ENCODE measurements at regions not wholly inside any gene's neighbourhood (a gene's known extent, or its start where the extent isn't known, plus 50 kb on each side); places are given as distances from the start of the nearest gene placed in this dataset.
"Not testable (repeated sequence)": the region's sequence is repeated elsewhere in the genome, so short reads cannot be mapped to it uniquely, and the experiment has no call there.

DNA sequence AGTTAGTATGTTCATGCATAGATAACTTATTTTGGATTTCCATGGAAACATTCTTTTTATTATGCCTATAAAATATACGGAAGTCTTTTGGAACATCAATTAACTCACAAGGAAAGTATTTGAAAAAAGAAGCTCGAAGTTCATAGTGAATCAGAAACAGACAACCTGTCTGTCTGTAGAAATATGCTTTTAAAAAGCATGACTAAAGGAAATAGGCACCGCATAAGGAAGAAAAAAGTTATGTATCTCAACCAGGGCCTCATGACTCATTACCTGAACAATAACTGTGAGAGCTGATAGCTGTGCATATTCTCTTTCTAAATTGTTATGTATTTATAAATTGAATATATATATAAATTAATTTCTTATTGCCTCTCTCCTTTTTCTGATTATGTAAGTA, 324.1 kb downstream of the TLL1 start:
- DNase-seq (ENCODE audit: low read depth, low spot score) = no peak
- Histone ChIP-seq H3K27ac (no peak overlapping the region), H3K9ac (ENCODE audit: insufficient read length) (no peak overlapping the region), H3K9me3 (ENCODE audit: low read depth, low read length) (no peaks in the 10 kb centered on the region), H3K36me3 (ENCODE audit: insufficient read depth, low read length) (no peaks in the 10 kb centered on the region), H3K4me3 (no peak overlapping the region)
- TF ChIP-seq POLR2AphosphoS5 (IDR thresholded peaks at IDR 0.05; ENCODE audit: borderline replicate concordance, low read depth, low read length) (no peak), EZH2 (IDR thresholded peaks at IDR 0.05) (no peak), FOXP2 (optimal IDR thresholded peaks at IDR 0.05; ENCODE audit: control extremely low read depth, extremely low read length, insufficient read depth) (no peak)

DNA sequence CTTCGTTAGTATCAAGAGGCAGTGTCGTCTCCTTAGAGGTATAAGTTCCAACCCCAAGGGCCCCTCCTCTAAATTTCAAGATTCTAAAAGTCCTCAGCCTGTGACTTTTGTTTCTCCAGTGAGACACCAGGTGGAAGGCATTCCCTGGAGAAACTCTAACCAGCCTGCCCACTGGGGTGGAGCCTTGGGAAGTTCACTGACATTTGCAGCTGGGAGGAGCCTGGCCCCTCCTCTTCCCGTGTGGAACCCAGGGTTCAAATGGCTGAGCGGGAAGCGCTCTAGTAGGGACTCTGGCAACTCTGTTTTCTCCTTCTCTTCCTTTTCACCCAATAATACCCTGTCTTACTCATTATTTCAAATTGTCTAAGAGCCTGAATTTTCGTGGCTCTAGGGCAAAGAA, 325.0 kb downstream of the TLL1 start:
- no peak for TF ChIP-seq EZH2 (IDR thresholded peaks at IDR 0.05)
- TF ChIP-seq POLR2AphosphoS5 (IDR thresholded peaks at IDR 0.05; ENCODE audit: borderline replicate concordance, low read depth, low read length) = no peak
- no peak for TF ChIP-seq FOXP2 (optimal IDR thresholded peaks at IDR 0.05; ENCODE audit: control extremely low read depth, extremely low read length, insufficient read depth)
- no peaks in the 10 kb centered on the region for H3K36me3 ChIP-seq (ENCODE audit: insufficient read depth, low read length)
- no peak overlapping the region for H3K27ac ChIP-seq
- no peaks in the 10 kb centered on the region for H3K9me3 ChIP-seq (ENCODE audit: low read depth, low read length)
- H3K4me3 ChIP-seq = no peak overlapping the region
- no peak for DNase-seq (ENCODE audit: low read depth, low spot score)
- H3K9ac ChIP-seq (ENCODE audit: insufficient read length) = no peak overlapping the region

DNA sequence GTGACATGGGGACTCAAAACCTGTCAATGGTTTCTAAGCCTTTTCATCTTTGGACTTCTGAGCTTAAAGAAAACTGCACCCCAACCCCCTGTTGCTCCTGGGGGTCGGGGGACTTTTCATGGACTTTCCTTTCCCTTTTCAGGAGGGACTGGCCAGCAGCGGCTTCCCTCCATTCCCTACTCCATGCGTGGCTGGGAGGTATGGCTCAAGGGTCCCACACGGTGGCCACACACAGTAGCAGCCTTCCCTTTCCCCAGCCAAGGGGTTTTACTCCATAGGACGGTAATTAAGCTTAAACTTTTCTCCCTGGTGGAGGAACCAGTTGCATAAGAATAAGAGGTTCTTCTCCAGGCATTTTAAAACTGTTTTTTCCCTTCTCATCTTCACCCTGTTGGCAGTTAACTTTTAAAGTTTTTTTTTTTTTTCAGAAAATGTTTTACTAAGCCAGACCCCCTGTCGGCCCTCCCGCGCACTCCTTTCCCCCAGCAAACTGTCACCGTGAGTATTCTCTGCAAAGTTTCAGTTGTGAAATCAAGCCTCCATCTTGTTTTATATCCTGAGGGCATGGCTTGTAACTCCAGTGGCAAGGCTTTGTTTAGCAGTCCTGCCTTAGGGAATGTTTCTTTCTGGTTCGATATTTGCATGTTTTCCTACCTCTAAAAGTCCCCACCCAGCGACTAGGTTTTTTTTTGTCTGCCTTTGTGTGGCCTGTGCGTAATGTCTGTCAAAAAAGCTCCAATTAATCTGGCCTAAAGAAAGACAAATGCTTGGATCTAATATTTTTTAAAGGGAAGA, 325.7 kb downstream of the TLL1 start:
- TF ChIP-seq EZH2 (IDR thresholded peaks at IDR 0.05) (no peak), POLR2AphosphoS5 (IDR thresholded peaks at IDR 0.05; ENCODE audit: borderline replicate concordance, low read depth, low read length) (no peak), FOXP2 (optimal IDR thresholded peaks at IDR 0.05; ENCODE audit: control extremely low read depth, extremely low read length, insufficient read depth) (no peak)
- H3K36me3 ChIP-seq (ENCODE audit: insufficient read depth, low read length) = no peaks in the 10 kb centered on the region
- no peaks in the 10 kb centered on the region for H3K9me3 ChIP-seq (ENCODE audit: low read depth, low read length)
- H3K9ac ChIP-seq (ENCODE audit: insufficient read length) = no peak overlapping the region
- peak overlapping the region; percentile 78 for H3K27ac ChIP-seq
- H3K4me3 ChIP-seq = peak overlapping the region; percentile 27
- DNase-seq (ENCODE audit: low read depth, low spot score) = no peak

DNA sequence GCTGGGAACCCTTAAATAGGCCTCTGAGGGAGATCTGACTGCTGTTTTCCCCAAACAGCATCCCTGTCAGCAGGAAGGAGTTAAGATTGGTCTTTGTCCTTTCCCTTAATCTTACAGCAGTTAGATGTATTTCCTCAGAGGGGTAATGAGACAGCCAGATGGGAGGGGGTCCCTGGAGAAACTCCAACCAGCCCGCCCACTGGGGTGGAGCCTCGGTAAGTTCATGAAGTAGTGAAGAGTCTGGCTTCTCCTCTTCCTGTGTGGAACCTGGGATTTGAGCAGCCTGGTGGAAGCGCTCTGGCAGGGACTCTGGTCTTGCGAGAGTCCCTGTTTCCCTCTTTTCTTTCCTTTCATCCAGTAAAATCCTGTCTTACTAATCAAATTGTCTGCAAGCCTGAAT, 330.0 kb downstream of the TLL1 start:
- Histone ChIP-seq H3K9ac (ENCODE audit: insufficient read length) (no peak overlapping the region), H3K27ac (no peak overlapping the region), H3K4me3 (no peak overlapping the region), H3K36me3 (ENCODE audit: insufficient read depth, low read length) (no peaks in the 10 kb centered on the region), H3K9me3 (ENCODE audit: low read depth, low read length) (no peaks in the 10 kb centered on the region)
- no peak for TF ChIP-seq FOXP2 (optimal IDR thresholded peaks at IDR 0.05; ENCODE audit: control extremely low read depth, extremely low read length, insufficient read depth)
- no peak for TF ChIP-seq EZH2 (IDR thresholded peaks at IDR 0.05)
- TF ChIP-seq POLR2AphosphoS5 (IDR thresholded peaks at IDR 0.05; ENCODE audit: borderline replicate concordance, low read depth, low read length) = no peak
- DNase-seq (ENCODE audit: low read depth, low spot score) = no peak

DNA sequence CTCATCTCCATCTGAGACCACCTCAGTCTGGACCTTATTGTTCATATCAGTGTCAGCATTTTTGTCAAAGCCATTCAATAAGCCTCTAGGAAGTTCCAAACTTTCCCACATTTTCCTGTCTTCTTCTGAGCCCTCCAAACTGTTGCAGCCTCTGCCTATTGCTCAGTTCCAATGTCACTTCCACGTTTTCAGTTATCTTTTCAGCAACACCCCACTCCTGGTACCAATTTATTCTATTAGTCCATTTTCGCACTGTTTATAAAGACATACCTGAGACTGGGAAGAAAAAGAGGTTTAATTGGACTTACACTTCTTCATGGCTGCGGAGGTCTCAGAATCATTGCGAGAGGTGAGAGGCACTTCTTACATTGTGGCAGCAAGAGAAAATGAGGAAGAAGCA, 339.3 kb downstream of the TLL1 start:
- H3K27ac ChIP-seq; H3K9ac ChIP-seq (ENCODE audit: insufficient read length); H3K36me3 ChIP-seq (ENCODE audit: insufficient read depth, low read length); DNase-seq (ENCODE audit: low read depth, low spot score); H3K4me3 ChIP-seq; H3K9me3 ChIP-seq (ENCODE audit: low read depth, low read length): not testable (repeated sequence)

DNA sequence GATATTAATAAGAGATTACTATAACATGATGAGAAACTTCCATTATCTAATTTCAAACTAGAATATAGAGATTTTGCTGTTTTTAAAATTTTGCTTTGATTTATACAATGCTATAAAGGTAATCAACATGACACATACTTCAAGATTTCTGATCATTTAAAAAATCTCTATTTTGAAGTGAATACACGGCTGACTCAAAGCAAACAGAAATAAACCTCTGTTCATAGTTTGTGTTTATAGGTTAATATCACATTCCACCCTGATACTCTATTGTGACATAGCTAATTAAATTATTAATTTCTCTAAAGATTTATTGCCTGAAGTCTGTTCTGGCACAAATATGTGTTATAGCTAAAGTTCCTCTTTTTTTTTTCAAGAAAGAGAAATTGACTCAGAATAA, 349.2 kb downstream of the TLL1 start:
- TF ChIP-seq FOXP2 (optimal IDR thresholded peaks at IDR 0.05; ENCODE audit: control extremely low read depth, extremely low read length, insufficient read depth) = no peak
- TF ChIP-seq POLR2AphosphoS5 (IDR thresholded peaks at IDR 0.05; ENCODE audit: borderline replicate concordance, low read depth, low read length) = no peak
- TF ChIP-seq EZH2 (IDR thresholded peaks at IDR 0.05) = no peak
- DNase-seq (ENCODE audit: low read depth, low spot score) = no peak
- no peak overlapping the region for H3K27ac ChIP-seq
- no peaks in the 10 kb centered on the region for H3K9me3 ChIP-seq (ENCODE audit: low read depth, low read length)
- no peaks in the 10 kb centered on the region for H3K36me3 ChIP-seq (ENCODE audit: insufficient read depth, low read length)
- H3K9ac ChIP-seq (ENCODE audit: insufficient read length) = no peak overlapping the region
- H3K4me3 ChIP-seq = no peak overlapping the region

DNA sequence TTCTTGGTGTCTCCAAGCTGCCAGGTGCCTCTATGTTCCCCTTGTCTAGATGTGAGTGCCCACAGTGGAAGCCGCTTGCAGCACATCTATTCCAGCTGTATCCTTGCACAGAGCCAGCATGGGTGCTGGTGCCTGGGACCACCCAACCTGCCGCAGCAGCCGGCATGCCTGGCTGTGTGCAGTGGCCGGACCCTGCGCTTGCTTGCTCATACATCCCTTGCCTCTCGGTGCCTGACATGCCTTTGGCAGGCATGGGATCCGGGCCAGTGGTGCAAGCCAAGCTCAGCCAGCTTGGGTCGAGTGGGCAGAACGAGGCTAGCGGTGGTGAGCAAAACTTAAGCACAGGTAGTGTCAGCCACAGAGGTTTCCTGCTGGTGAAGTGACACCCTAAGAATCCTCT, 355.1 kb downstream of the TLL1 start:
- Histone ChIP-seq H3K9ac (ENCODE audit: insufficient read length) (no peak overlapping the region), H3K27ac (no peak overlapping the region), H3K9me3 (ENCODE audit: low read depth, low read length) (no peaks in the 10 kb centered on the region), H3K4me3 (no peak overlapping the region), H3K36me3 (ENCODE audit: insufficient read depth, low read length) (no peaks in the 10 kb centered on the region)
- TF ChIP-seq FOXP2 (optimal IDR thresholded peaks at IDR 0.05; ENCODE audit: control extremely low read depth, extremely low read length, insufficient read depth) (no peak), POLR2AphosphoS5 (IDR thresholded peaks at IDR 0.05; ENCODE audit: borderline replicate concordance, low read depth, low read length) (no peak), EZH2 (IDR thresholded peaks at IDR 0.05) (no peak)
- no peak for DNase-seq (ENCODE audit: low read depth, low spot score)

DNA sequence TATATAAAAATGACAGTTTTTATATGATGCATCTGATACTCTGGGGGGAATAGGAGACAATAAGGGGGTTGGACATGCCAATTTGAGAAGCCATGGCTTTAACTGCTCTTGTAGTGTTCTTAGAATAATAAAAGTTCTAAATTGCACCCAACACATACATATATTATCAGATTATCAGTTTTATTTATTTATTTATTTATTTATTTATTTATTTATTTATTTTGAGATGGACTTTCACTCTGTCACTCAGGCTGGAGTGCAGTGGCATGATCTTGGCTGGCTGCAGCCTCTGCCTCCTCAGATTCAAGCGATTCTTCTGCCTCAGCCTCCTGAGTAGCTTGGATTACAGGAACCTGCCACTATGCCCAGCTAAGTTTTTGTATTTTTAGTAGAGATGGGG, 356.8 kb downstream of the TLL1 start:
- DNase-seq (ENCODE audit: low read depth, low spot score) = no peak
- Histone ChIP-seq H3K27ac (no peak overlapping the region), H3K36me3 (ENCODE audit: insufficient read depth, low read length) (no peaks in the 10 kb centered on the region), H3K9ac (ENCODE audit: insufficient read length) (no peak overlapping the region), H3K4me3 (no peak overlapping the region), H3K9me3 (ENCODE audit: low read depth, low read length) (no peaks in the 10 kb centered on the region)
- TF ChIP-seq EZH2 (IDR thresholded peaks at IDR 0.05) = no peak
- TF ChIP-seq FOXP2 (optimal IDR thresholded peaks at IDR 0.05; ENCODE audit: control extremely low read depth, extremely low read length, insufficient read depth) = no peak
- TF ChIP-seq POLR2AphosphoS5 (IDR thresholded peaks at IDR 0.05; ENCODE audit: borderline replicate concordance, low read depth, low read length) = no peak

DNA sequence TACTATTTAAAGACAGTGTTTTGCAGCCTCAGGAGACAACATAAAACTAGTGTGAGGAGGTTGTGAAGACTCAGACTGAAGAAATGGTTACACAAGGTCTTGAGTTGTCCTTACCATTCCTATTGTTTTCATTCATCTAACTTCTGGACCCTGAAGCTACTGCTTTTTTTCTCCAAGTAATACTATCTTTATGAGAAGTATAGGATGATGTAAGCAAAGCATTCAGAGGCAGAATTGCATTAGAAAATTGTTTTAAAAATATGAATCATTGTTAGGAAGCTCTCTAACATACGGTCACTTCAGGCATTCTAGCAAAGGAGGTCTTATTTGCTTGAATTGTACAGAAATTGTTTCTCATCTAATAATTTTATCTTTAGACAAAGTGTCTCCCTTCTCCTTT, 357.8 kb downstream of the TLL1 start:
- H3K4me3 ChIP-seq = no peak overlapping the region
- no peak overlapping the region for H3K9ac ChIP-seq (ENCODE audit: insufficient read length)
- DNase-seq (ENCODE audit: low read depth, low spot score) = no peak
- 0 out of 2 replicates have a peak overlapping the region, but pooled peaks have one; percentile 21 for H3K27ac ChIP-seq
- H3K9me3 ChIP-seq (ENCODE audit: low read depth, low read length) = no peaks in the 10 kb centered on the region
- no peaks in the 10 kb centered on the region for H3K36me3 ChIP-seq (ENCODE audit: insufficient read depth, low read length)
- TF ChIP-seq EZH2 (IDR thresholded peaks at IDR 0.05) (no peak), POLR2AphosphoS5 (IDR thresholded peaks at IDR 0.05; ENCODE audit: borderline replicate concordance, low read depth, low read length) (no peak), FOXP2 (optimal IDR thresholded peaks at IDR 0.05; ENCODE audit: control extremely low read depth, extremely low read length, insufficient read depth) (no peak)
